ENCODE measurements at regions not wholly inside any gene's neighbourhood (a gene's known extent, or its start where the extent isn't known, plus 50 kb on each side); places are given as distances from the start of the nearest gene placed in this dataset.

GRCh38 chr2:163799807-163800206, 64.0 kb upstream of the FIGN start:
- Histone ChIP-seq H3K27me3 (ENCODE audit: control insufficient read depth in 2 of 2, insufficient read depth in 2 of 2, low read length in 2 of 2) (no peaks in the 10 kb centered on the region), H3K27ac (ENCODE audit: low read depth in 2 of 2, low read length in 2 of 2) (no peak overlapping the region)

DNA sequence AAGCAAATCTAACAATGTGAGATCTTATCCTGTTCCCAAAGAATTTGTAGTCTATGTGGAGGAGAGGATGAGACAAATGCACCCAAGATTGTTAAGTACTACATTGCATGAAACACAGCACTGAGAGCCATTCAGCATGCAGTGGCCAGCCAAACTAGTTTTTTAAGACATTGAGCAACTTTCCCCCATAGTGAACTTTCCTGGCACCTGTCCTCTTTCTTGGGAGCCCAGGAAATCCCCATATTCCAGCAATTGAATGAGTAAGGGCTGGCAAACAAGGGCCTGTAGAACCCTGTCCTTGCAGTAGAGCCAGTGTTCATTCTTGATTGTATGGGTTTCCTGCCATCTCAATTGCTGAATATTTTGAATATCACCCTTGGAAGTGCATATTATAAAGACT, 58.8 kb upstream of the FIGN start:
- no peak overlapping the region for H3K4me3 ChIP-seq (ENCODE audit: low read length in 2 of 2)
- H3K36me3 ChIP-seq (ENCODE audit: control insufficient read depth in 2 of 2, insufficient read depth in 2 of 2, low read length in 2 of 2): no peaks in the 10 kb centered on the region
- no peak overlapping the region for H3K9ac ChIP-seq (ENCODE audit: low read depth in 1 of 2, low read length in 2 of 2)
- H3K27me3 ChIP-seq (ENCODE audit: control insufficient read depth in 2 of 2, insufficient read depth in 2 of 2, low read length in 2 of 2): no peaks in the 10 kb centered on the region
- no peaks in the 10 kb centered on the region for H3K4me1 ChIP-seq (ENCODE audit: control insufficient read depth in 2 of 2, insufficient read depth in 2 of 2, low read length in 2 of 2)
- no peak overlapping the region for H3K27ac ChIP-seq (ENCODE audit: low read depth in 2 of 2, low read length in 2 of 2)
- no peaks in the 10 kb centered on the region for H3K9me3 ChIP-seq (ENCODE audit: control insufficient read depth in 2 of 2, low read length in 2 of 2)

More at GRCh38 chr2:163799807-163800206, 64.0 kb upstream of the FIGN start:
- no peak overlapping the region for H3K4me3 ChIP-seq (ENCODE audit: low read length in 2 of 2)
- no peak overlapping the region for H3K9ac ChIP-seq (ENCODE audit: low read depth in 1 of 2, low read length in 2 of 2)
- no peaks in the 10 kb centered on the region for H3K9me3 ChIP-seq (ENCODE audit: control insufficient read depth in 2 of 2, low read length in 2 of 2)
- no peaks in the 10 kb centered on the region for H3K36me3 ChIP-seq (ENCODE audit: control insufficient read depth in 2 of 2, insufficient read depth in 2 of 2, low read length in 2 of 2)
- H3K4me1 ChIP-seq (ENCODE audit: control insufficient read depth in 2 of 2, insufficient read depth in 2 of 2, low read length in 2 of 2): no peaks in the 10 kb centered on the region
